Glomerular endothelial cell (primary cell): ENCODE measurements at regions not wholly inside any gene's neighbourhood (a gene's known extent, or its start where the extent isn't known, plus 50 kb on each side); places are given as distances from the start of the nearest gene placed in this dataset.

Source experiments
- DNase-seq: peaks from one replicate; pipeline ENCODE4 v3.0.0-alpha.2; 2011; ENCODE audit warnings: low read depth, low spot score; ENCODE audit errors: extremely low read depth

- DNase-seq = no peak
Observed at GRCh38 chr6:23002044-23002619, 432.8 kb downstream of the HDGFL1 start.

- no peak for DNase-seq
Observed at GRCh38 chr6:23003671-23004467, 434.5 kb downstream of the HDGFL1 start.

GRCh38 chr6:23006656-23007055, 437.3 kb downstream of the HDGFL1 start:
- no peak for DNase-seq

GRCh38 chr6:23011615-23012014, 442.2 kb downstream of the HDGFL1 start:
- DNase-seq = no peak

- DNase-seq = no peak
Observed at GRCh38 chr6:23013776-23014175, 444.4 kb downstream of the HDGFL1 start.

GRCh38 chr6:23016696-23017095, 447.3 kb downstream of the HDGFL1 start:
- no peak for DNase-seq

- DNase-seq = no peak
Observed at GRCh38 chr6:23021487-23021886, 452.1 kb downstream of the HDGFL1 start.

- no peak for DNase-seq
Observed at GRCh38 chr6:23027281-23027680, 457.9 kb downstream of the HDGFL1 start.

- no peak for DNase-seq
Observed at GRCh38 chr6:23031986-23032385, 462.6 kb downstream of the HDGFL1 start.

GRCh38 chr6:23034926-23035325, 465.6 kb downstream of the HDGFL1 start:
- DNase-seq = no peak

GRCh38 chr6:23036406-23036983, 467.1 kb downstream of the HDGFL1 start:
- no peak for DNase-seq

- no peak for DNase-seq
Observed at GRCh38 chr6:23040899-23041298, 471.5 kb downstream of the HDGFL1 start.

- DNase-seq = no peak
Observed at GRCh38 chr6:23045280-23045679, 475.9 kb downstream of the HDGFL1 start.

GRCh38 chr6:23055523-23055922, 486.2 kb downstream of the HDGFL1 start:
- no peak for DNase-seq

- DNase-seq = no peak
Observed at GRCh38 chr6:23073821-23074220, 504.5 kb downstream of the HDGFL1 start.

GRCh38 chr6:23077772-23078171, 508.4 kb downstream of the HDGFL1 start:
- DNase-seq = no peak

GRCh38 chr6:23081701-23082100, 512.3 kb downstream of the HDGFL1 start:
- DNase-seq = no peak

- DNase-seq = no peak
Observed at GRCh38 chr6:23086100-23086499, 516.7 kb downstream of the HDGFL1 start.

- no peak for DNase-seq
Observed at GRCh38 chr6:23087471-23087870, 518.1 kb downstream of the HDGFL1 start.

GRCh38 chr6:23088761-23089160, 519.4 kb downstream of the HDGFL1 start:
- DNase-seq = no peak

- no peak for DNase-seq
Observed at GRCh38 chr6:23089981-23090380, 520.6 kb downstream of the HDGFL1 start.

GRCh38 chr6:23091795-23092194, 522.4 kb downstream of the HDGFL1 start:
- no peak for DNase-seq
